Natural killer cell (primary cell): ENCODE measurements at regions not wholly inside any gene's neighbourhood (a gene's known extent, or its start where the extent isn't known, plus 50 kb on each side); places are given as distances from the start of the nearest gene placed in this dataset.

Experiments used
- ATAC-seq, 3 donors: fragments of 150-1000 bp in 2 of 3; fragments of 200-7000 bp in 1 of 3; cut with Tn5 transposase; 1 replicate in 1 of 3; 2 replicates in 2 of 3; pipeline ENCODE4 v1.10.0; 2021; ENCODE audit warnings: mild to moderate bottlenecking in 2 of 3, moderate library complexity in 2 of 3
- DNase-seq, 2 donors: peaks; one replicate each; pipeline versions ENCODE4 v3.0.0 to v3.0.0-alpha.2; 2013 to 2021; ENCODE audit warnings: mixed read lengths in 1 of 2
- H3K27ac ChIP-seq: one replicate; pipeline ENCODE4 v1.5.1; 2013; ENCODE audit warnings: mild to moderate bottlenecking, low read length
- H3K27me3 ChIP-seq: one replicate; pipeline ENCODE4 v1.6.1; 2013; ENCODE audit warnings: low read length; ENCODE audit not compliant: control insufficient read depth, insufficient read depth
- H3K36me3 ChIP-seq: one replicate; pipeline ENCODE4 v1.6.1; 2013; ENCODE audit warnings: low read length; ENCODE audit not compliant: control insufficient read depth, insufficient read depth
- H3K4me1 ChIP-seq: one replicate; pipeline ENCODE4 v1.6.1; 2013; ENCODE audit warnings: low read length; ENCODE audit not compliant: control insufficient read depth, insufficient read depth
- H3K4me3 ChIP-seq: one replicate; pipeline ENCODE4 v1.5.1; 2013; ENCODE audit warnings: low read length
- H3K9me3 ChIP-seq: one replicate; pipeline ENCODE4 v1.6.1; 2013; ENCODE audit warnings: low read length; ENCODE audit not compliant: control insufficient read depth, insufficient read depth
- H3K27ac Mint-ChIP-seq, 2 donors: one replicate each; pipeline ENCODE4 v1.8.0; 2022; ENCODE audit warnings: mild to moderate bottlenecking in 2 of 2, mixed read lengths in 2 of 2, moderate library complexity in 1 of 2
- H3K27me3 Mint-ChIP-seq, 2 donors: one replicate each; pipeline ENCODE4 v1.8.0; 2022; ENCODE audit warnings: low read depth in 2 of 2, mixed read lengths in 2 of 2
- H3K36me3 Mint-ChIP-seq: one replicate; pipeline ENCODE4 v1.8.0; 2022; ENCODE audit warnings: mixed read lengths
- H3K4me1 Mint-ChIP-seq, 2 donors: one replicate each; pipeline ENCODE4 v1.8.0; 2022; ENCODE audit warnings: mixed read lengths in 2 of 2
- H3K4me3 Mint-ChIP-seq: one replicate; pipeline ENCODE4 v1.8.0; 2022; ENCODE audit warnings: mild to moderate bottlenecking, moderate library complexity, mixed read lengths
- H3K9me3 Mint-ChIP-seq, 2 donors: one replicate each; pipeline ENCODE4 v1.8.0; 2022; ENCODE audit warnings: mixed read lengths in 2 of 2
- CTCF ChIP-seq: fragments of 200-600 bp; IDR thresholded peaks from one replicate; pipeline ENCODE4 v1.8.0; 2022; ENCODE audit warnings: antibody characterized with exemption
- WGBS: methylation state at CpG from one replicate; pipeline ENCODE4 v1.1.7; 2013; ENCODE audit warnings: missing lambda C conversion rate; ENCODE audit not compliant: insufficient coverage; 5-methylcytosine and 5-hydroxymethylcytosine counted together
- intact Hi-C: fragments of 100-400 bp; cut with micrococcal nuclease; formaldehyde crosslinking; loops from one replicate; pipeline ENCODE4 v1.14.2; 2022

GRCh38 chr6:113551168-113551567 is 306.0 kb upstream of the MARCKS start:
- Mint-ChIP-seq H3K36me3 (peaks cover under 1% of the 10 kb centered on the region), H3K9me3 (peaks cover 5 to 24% of the 10 kb centered on the region in 2 donors), H3K4me3 (no peak overlapping the region), H3K27me3 (no peaks in the 10 kb centered on the region), H3K4me1 (no peaks in the 10 kb centered on the region), H3K27ac (no peak overlapping the region)
- H3K27ac ChIP-seq = no peak overlapping the region
- H3K36me3 ChIP-seq = no peaks in the 10 kb centered on the region
- H3K4me3 ChIP-seq = no peak overlapping the region
- TF ChIP-seq CTCF = no peak
- H3K4me1 ChIP-seq = no peaks in the 10 kb centered on the region
- WGBS = 96% methylated on average over 2 of the region's 2 CpGs
- DNase-seq = no peak
- H3K9me3 ChIP-seq = no peaks in the 10 kb centered on the region
- no peak for ATAC-seq
- no peaks in the 10 kb centered on the region for H3K27me3 ChIP-seq
- intact Hi-C loops = no loop called here

- DNase-seq (no peak), ATAC-seq (no peak)
- no peaks in the 10 kb centered on the region for H3K27me3 ChIP-seq
- no peak overlapping the region for H3K4me3 ChIP-seq
- Mint-ChIP-seq H3K4me3 (no peak overlapping the region), H3K27me3 (no peaks in the 10 kb centered on the region), H3K4me1 (no peaks in the 10 kb centered on the region), H3K27ac (no peak overlapping the region), H3K9me3 (peaks cover 4 to 13% of the 10 kb centered on the region in 2 donors), H3K36me3 (no peaks in the 10 kb centered on the region)
- no peaks in the 10 kb centered on the region for H3K9me3 ChIP-seq
- TF ChIP-seq CTCF = no peak
- no peaks in the 10 kb centered on the region for H3K36me3 ChIP-seq
- intact Hi-C loops = no loop called here
- no peaks in the 10 kb centered on the region for H3K4me1 ChIP-seq
- H3K27ac ChIP-seq = no peak overlapping the region
Observed at GRCh38 chr6:113556775-113557174, 300.4 kb upstream of the MARCKS start.

GRCh38 chr6:113558431-113558830 is 298.7 kb upstream of the MARCKS start:
- no peaks in the 10 kb centered on the region for H3K27me3 ChIP-seq
- Mint-ChIP-seq H3K27ac (no peak overlapping the region), H3K36me3 (no peaks in the 10 kb centered on the region), H3K4me3 (no peak overlapping the region), H3K9me3 (peaks cover 4 to 11% of the 10 kb centered on the region in 2 donors), H3K4me1 (no peaks in the 10 kb centered on the region), H3K27me3 (no peaks in the 10 kb centered on the region)
- no peaks in the 10 kb centered on the region for H3K4me1 ChIP-seq
- TF ChIP-seq CTCF = no peak
- no peak overlapping the region for H3K4me3 ChIP-seq
- H3K36me3 ChIP-seq = no peaks in the 10 kb centered on the region
- no peak for ATAC-seq
- intact Hi-C loops = no loop called here
- H3K27ac ChIP-seq = no peak overlapping the region
- H3K9me3 ChIP-seq = no peaks in the 10 kb centered on the region
- no peak for DNase-seq

GRCh38 chr6:113558966-113559365 is 298.2 kb upstream of the MARCKS start:
- H3K4me1 ChIP-seq = no peaks in the 10 kb centered on the region
- Mint-ChIP-seq H3K4me3 (no peak overlapping the region), H3K27ac (no peak overlapping the region), H3K4me1 (no peaks in the 10 kb centered on the region), H3K36me3 (no peaks in the 10 kb centered on the region), H3K27me3 (no peaks in the 10 kb centered on the region), H3K9me3 (peaks cover 4 to 11% of the 10 kb centered on the region in 2 donors)
- intact Hi-C loops = no loop called here
- DNase-seq (no peak), ATAC-seq (no peak)
- no peaks in the 10 kb centered on the region for H3K36me3 ChIP-seq
- no peak for TF ChIP-seq CTCF
- H3K4me3 ChIP-seq = no peak overlapping the region
- no peaks in the 10 kb centered on the region for H3K9me3 ChIP-seq
- H3K27me3 ChIP-seq = no peaks in the 10 kb centered on the region
- no peak overlapping the region for H3K27ac ChIP-seq
